22Rv1 (cell line): ENCODE measurements at regions not wholly inside any gene's neighbourhood (a gene's known extent, or its start where the extent isn't known, plus 50 kb on each side); places are given as distances from the start of the nearest gene placed in this dataset.

Source experiments
- H3K27ac ChIP-seq: fragments of 450-650 bp; 2 replicates; pipeline ENCODE4 v1.5.1; 2017
- CTCF ChIP-seq: fragments of 450-650 bp; IDR thresholded peaks from 2 replicates; pipeline ENCODE4 v1.5.1; 2017; ENCODE audit warnings: mild to moderate bottlenecking
- ZFX ChIP-seq: fragments of 450-650 bp; IDR thresholded peaks from 2 replicates; pipeline ENCODE4 v1.6.1; 2017; ENCODE audit warnings: antibody characterized with exemption, borderline replicate concordance

- TF ChIP-seq CTCF (no peak), ZFX (no peak)
- H3K27ac ChIP-seq: no peak overlapping the region
Measured at GRCh38 chr15:97194750-97195149, 765.8 kb upstream of the ARRDC4 start.

GRCh38 chr15:97196048-97197014 lies 764.2 kb upstream of the ARRDC4 start:
- TF ChIP-seq CTCF: no peak
- no peak for TF ChIP-seq ZFX
- H3K27ac ChIP-seq: no peak overlapping the region

- TF ChIP-seq CTCF (no peak), ZFX (no peak)
- no peak overlapping the region for H3K27ac ChIP-seq
Measured at GRCh38 chr15:97199393-97200051, 761.0 kb upstream of the ARRDC4 start.

- TF ChIP-seq ZFX: no peak
- TF ChIP-seq CTCF: no peak
- H3K27ac ChIP-seq: no peak overlapping the region
Measured at GRCh38 chr15:97200161-97200560, 760.3 kb upstream of the ARRDC4 start.

- no peak overlapping the region for H3K27ac ChIP-seq
- no peak for TF ChIP-seq CTCF
Measured at GRCh38 chr15:97210277-97210676, 750.2 kb upstream of the ARRDC4 start.

GRCh38 chr15:97215629-97216028 lies 744.9 kb upstream of the ARRDC4 start:
- TF ChIP-seq ZFX (no peak), CTCF (no peak)
- no peak overlapping the region for H3K27ac ChIP-seq

GRCh38 chr15:97224191-97224641 lies 736.3 kb upstream of the ARRDC4 start:
- H3K27ac ChIP-seq: no peak overlapping the region
- TF ChIP-seq CTCF: no peak
- TF ChIP-seq ZFX: no peak
